GM18868 (cell line): ENCODE measurements at regions not wholly inside any gene's neighbourhood (a gene's known extent, or its start where the extent isn't known, plus 50 kb on each side); places are given as distances from the start of the nearest gene placed in this dataset.

ENCODE experiments used
- ATAC-seq: cut with Tn5 transposase; IDR thresholded peaks from one replicate; pipeline ENCODE4 v1.9.1; 2021; ENCODE audit warnings: mild to moderate bottlenecking, moderate library complexity; ENCODE audit not compliant: unreplicated experiment

DNA sequence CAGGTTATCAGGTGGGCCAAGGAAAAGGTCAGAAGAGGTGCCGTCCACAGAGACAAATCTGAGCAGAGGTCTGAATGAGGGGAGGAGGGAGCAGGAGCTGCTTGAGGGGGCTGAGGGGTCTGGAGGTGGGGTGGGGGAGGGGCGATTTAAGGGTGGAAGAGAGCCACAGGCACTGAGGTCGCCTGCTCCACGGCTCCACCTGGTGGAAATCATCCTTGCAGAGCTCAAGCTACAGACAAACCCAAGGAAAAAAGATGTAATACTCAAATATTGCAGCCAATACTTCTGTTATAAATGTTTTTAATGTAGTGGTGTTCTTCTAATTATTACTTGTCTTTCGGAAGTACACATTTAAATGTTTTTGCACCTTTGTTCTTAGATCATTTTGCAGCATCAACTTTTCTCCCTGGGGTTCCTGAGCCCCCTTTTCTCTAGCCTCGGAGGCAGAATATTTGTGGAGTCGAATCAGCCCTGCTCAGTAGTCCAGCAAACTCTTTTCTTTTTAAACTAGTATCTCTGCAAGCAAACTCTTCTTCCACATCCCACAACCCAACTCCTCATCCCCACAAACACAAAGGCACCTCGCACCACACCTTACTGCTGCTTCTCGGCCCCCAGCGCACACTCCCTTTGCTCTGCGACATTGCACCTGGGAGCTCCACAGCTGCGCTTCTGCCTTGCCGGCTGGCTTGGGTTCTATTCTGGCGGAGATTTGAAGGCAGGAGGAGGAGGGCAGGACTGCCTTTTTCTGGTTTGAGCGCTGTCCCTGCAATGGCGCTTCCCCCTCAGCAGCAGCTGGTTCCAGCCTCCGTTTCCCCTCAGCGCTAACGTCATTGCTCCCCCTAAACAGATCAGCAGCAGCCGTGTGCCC lies 51.0 kb upstream of the TFAP2A start:
- peak; percentile 46 for ATAC-seq
